ENCODE measurements at regions not wholly inside any gene's neighbourhood (a gene's known extent, or its start where the extent isn't known, plus 50 kb on each side); places are given as distances from the start of the nearest gene placed in this dataset.

GRCh38 chr5:29131285-29131684 lies 2062.2 kb upstream of the CDH6 start:
- no peak for FAIRE-seq
- Histone ChIP-seq H3K4me2 (ENCODE audit: insufficient read depth, low read length) (no peak overlapping the region), H3K4me1 (ENCODE audit: control insufficient read depth, extremely low read depth, insufficient read depth, low read length) (no peaks in the 10 kb centered on the region), H4K20me1 (replicated peaks; ENCODE audit: control insufficient read depth, extremely low read depth, insufficient read depth, low read length) (no peaks in the 10 kb centered on the region), H3K9me3 (replicated peaks; ENCODE audit: control insufficient read depth, insufficient read depth, low read length) (peaks cover 4% of the 10 kb centered on the region), H3K36me3 (ENCODE audit: control insufficient read depth in 2 of 2, extremely low read depth in 1 of 2, insufficient read depth in 2 of 2, low read length in 2 of 2) (no peaks in the 10 kb centered on the region), H3K4me3 (replicated peaks in 1 of 3; ENCODE audit: insufficient read depth in 1 of 3, low read depth in 1 of 3, low read length in 3 of 3) (no peak overlapping the region), H3K9me1 (replicated peaks; ENCODE audit: control insufficient read depth, extremely low read depth, insufficient read depth, low read length) (no peaks in the 10 kb centered on the region), H3K27ac (ENCODE audit: insufficient read depth, low read depth, low read length) (no peak overlapping the region), H3K27me3 (ENCODE audit: control insufficient read depth in 2 of 2, insufficient read depth in 2 of 2, low read length in 2 of 2) (no peaks in the 10 kb centered on the region), H3K9ac (replicated peaks; ENCODE audit: extremely low read depth, insufficient read depth, low read length) (no peak overlapping the region), H3K79me2 (ENCODE audit: control insufficient read depth, insufficient read depth, low read length) (no peaks in the 10 kb centered on the region), H2AFZ (ENCODE audit: low read depth, low read length) (no peak overlapping the region)
- ChIA-PET POLR2A (no interaction called here), CTCF (no interaction called here)
- no peak for DNase-seq (ENCODE audit: low read depth, low spot score)
- intact Hi-C loops (cut with micrococcal nuclease) (no loop called here), dilution Hi-C loops (cut with MboI; ENCODE audit: extremely low pct_ligation_motif_present, low sequenced_read_pairs) (no loop called here)
- no TSS peak for BruUV-seq (replicated peaks)
- TF ChIP-seq MYC (IDR thresholded peaks at IDR 0.05; ENCODE audit: low read depth, low read length) (no peak), POLR2AphosphoS5 (IDR thresholded peaks at IDR 0.05; ENCODE audit: insufficient read depth, low read depth, low read length) (no peak), FOS (IDR thresholded peaks at IDR 0.05; ENCODE audit: borderline replicate concordance, insufficient read depth, low read length) (no peak), MAX (IDR thresholded peaks at IDR 0.05; ENCODE audit: insufficient read depth, insufficient read length) (no peak), JUN (IDR thresholded peaks at IDR 0.05; ENCODE audit: borderline replicate concordance, insufficient read depth, insufficient read length, low read depth) (no peak), POLR2A (IDR thresholded peaks at IDR 0.05; ENCODE audit: low read depth, low read length) (no peak), CTCF (IDR thresholded peaks at IDR 0.05; ENCODE audit: extremely low read depth in 1 of 2, insufficient read depth in 1 of 2, low read depth in 1 of 2, low read length in 2 of 2) (no peak), GATA2 (IDR thresholded peaks at IDR 0.05; ENCODE audit: insufficient read depth, insufficient read length, low read depth, low read length) (no peak), EZH2 (IDR thresholded peaks at IDR 0.05; ENCODE audit: borderline replicate concordance, low read depth, low read length, severe bottlenecking) (no peak)

Measured in endothelial cell of umbilical vein (primary cell).